K562 (cell line): ENCODE measurements at regions not wholly inside any gene's neighbourhood (a gene's known extent, or its start where the extent isn't known, plus 50 kb on each side); places are given as distances from the start of the nearest gene placed in this dataset.
A peak's percentile ranks its signal among the peaks of the same experiment; 100 is the strongest.

Experiments
- CC2D1A ChIP-seq: fragments of 450-650 bp; IDR thresholded peaks from 2 replicates; pipeline ENCODE4 v1.6.1; 2017; ENCODE audit warnings: mild to moderate bottlenecking
- CHD2 ChIP-seq: IDR thresholded peaks from 2 replicates; pipeline ENCODE4 v1.6.1; 2011; ENCODE audit warnings: low read depth, low read length
- CREB1 ChIP-seq, 2 experiments: sonication (generic) in 1 of 2; formaldehyde crosslinking in 1 of 2; IDR thresholded peaks; 2 replicates each; pipeline versions ENCODE4 v1.6.1 to v1.8.0; 2012 to 2022; ENCODE audit warnings: inconsistent platforms in 1 of 2, mild to moderate bottlenecking in 1 of 2, missing genetic modification reagents in 1 of 2, moderate library complexity in 1 of 2
- KLF16 ChIP-seq: IDR thresholded peaks from 2 replicates; pipeline ENCODE4 v1.6.1; 2016; ENCODE audit warnings: antibody characterized with exemption
- KLF6 ChIP-seq: fragments of 250-450 bp; sonication (Bioruptor Pico); IDR thresholded peaks from 2 replicates; pipeline ENCODE4 v1.4.0; 2020; ENCODE audit warnings: mild to moderate bottlenecking, moderate library complexity, borderline replicate concordance
- MAZ ChIP-seq, 2 experiments: fragments of 450-650 bp in 1 of 2; sonication (generic) in 1 of 2; formaldehyde crosslinking; IDR thresholded peaks in 1 of 2; conservative IDR thresholded peaks in 1 of 2; 2 replicates each; pipeline versions ENCODE4 v1.4.0 to v1.5.0; 2020; ENCODE audit warnings: mild to moderate bottlenecking in 1 of 2, missing genetic modification reagents in 1 of 2
- MYC ChIP-seq, 2 experiments: fragments of 250-450 bp in 1 of 2; sonication (Bioruptor Pico) in 1 of 2; IDR thresholded peaks; 2 replicates each; pipeline versions ENCODE4 v1.5.1 to v1.6.1; 2012 to 2021; ENCODE audit warnings: low read depth in 2 of 2, borderline replicate concordance in 1 of 2, improper control_type of control experiment in 1 of 2, low read length in 1 of 2, mild to moderate bottlenecking in 1 of 2, moderate library complexity in 1 of 2
- RCOR1 ChIP-seq, 2 experiments: IDR thresholded peaks; 2 replicates each; pipeline ENCODE4 v1.6.1; 2012; ENCODE audit warnings: low read depth in 2 of 2, low read length in 2 of 2, borderline replicate concordance in 1 of 2, improper control_type of control experiment in 1 of 2
- SMC3 ChIP-seq: conservative IDR thresholded peaks from 2 replicates; pipeline ENCODE4 v1.6.1; 2011; ENCODE audit warnings: low read depth, low read length, improper control_type of control experiment; ENCODE audit not compliant: insufficient read depth
- STAG1 ChIP-seq: sonication (generic); formaldehyde crosslinking; IDR thresholded peaks from 2 replicates; pipeline ENCODE4 v1.5.0; 2020; ENCODE audit warnings: missing genetic modification reagents, borderline replicate concordance
- XRCC5 ChIP-seq: fragments of 200-400 bp; formaldehyde crosslinking; IDR thresholded peaks from 2 replicates; pipeline ENCODE4 v1.6.1; 2017; ENCODE audit warnings: low read depth, mild to moderate bottlenecking, low read length
- ZKSCAN1 ChIP-seq: fragments of 150-350 bp; IDR thresholded peaks from 2 replicates; pipeline ENCODE4 v1.6.1; 2016; ENCODE audit warnings: low read depth, low read length
- TF ChIP-seq, protein P1 (sequence below), 3 experiments: IDR thresholded peaks in 2 of 3; conservative IDR thresholded peaks in 1 of 3; 2 replicates each; pipeline ENCODE4 v1.5.1; 2011 to 2012; ENCODE audit warnings: low read length in 3 of 3, mild to moderate bottlenecking in 3 of 3, control low read depth in 2 of 3, improper control_type of control experiment in 1 of 3, inconsistent platforms in 1 of 3, low read depth in 1 of 3, mixed read lengths in 1 of 3, moderate library complexity in 1 of 3; ENCODE audit not compliant: insufficient read depth in 2 of 3
- TF ChIP-seq, protein P2 (sequence below), 2 experiments: fragments of 450-650 bp; formaldehyde crosslinking in 1 of 2; IDR thresholded peaks; 2 replicates each; pipeline versions ENCODE4 v1.4.0 to v1.6.1; 2014 to 2020; ENCODE audit warnings: mild to moderate bottlenecking in 2 of 2, borderline replicate concordance in 1 of 2, low read depth in 1 of 2

DNA sequence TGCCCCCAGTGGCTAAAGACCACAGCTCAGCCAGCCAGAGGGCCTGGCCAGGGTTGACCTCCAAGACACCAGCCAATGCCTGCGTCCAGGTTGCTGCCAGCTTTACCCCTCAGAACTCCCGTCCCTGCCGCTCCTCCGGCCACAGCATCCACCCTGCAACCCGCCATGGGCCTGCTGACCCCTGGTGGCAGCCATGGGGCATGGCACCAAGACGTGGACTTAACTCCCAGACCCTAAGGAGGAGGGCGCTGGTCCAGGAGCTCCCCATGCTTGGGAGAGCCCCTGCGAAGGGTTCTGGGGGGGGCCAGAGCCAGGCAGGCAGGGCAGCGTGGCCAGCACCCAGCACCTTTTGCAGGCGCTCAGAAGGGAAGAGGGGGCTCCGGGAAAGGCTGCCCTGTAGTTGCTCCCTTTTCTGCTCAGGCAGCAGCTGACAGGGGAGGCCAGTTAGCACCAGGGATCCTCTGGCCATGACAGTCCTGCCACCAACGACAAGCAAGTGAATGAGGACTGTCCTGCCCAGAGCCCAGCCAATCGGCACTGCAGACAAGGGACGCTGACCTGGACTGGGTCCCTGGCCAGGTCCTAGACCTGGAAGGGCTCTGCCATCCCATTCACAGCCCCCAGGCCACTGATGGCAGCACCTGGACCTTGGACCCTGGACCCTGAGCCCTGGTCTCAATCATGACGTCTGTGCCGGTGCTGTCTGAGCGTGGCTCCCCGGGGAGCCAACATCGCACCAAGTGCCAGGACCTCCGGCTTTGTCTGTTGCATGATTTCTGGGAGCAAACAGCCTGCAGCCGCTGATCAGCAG, 246.2 kb downstream of the NPHP4 start (continued):
- TF ChIP-seq, protein P1, sequence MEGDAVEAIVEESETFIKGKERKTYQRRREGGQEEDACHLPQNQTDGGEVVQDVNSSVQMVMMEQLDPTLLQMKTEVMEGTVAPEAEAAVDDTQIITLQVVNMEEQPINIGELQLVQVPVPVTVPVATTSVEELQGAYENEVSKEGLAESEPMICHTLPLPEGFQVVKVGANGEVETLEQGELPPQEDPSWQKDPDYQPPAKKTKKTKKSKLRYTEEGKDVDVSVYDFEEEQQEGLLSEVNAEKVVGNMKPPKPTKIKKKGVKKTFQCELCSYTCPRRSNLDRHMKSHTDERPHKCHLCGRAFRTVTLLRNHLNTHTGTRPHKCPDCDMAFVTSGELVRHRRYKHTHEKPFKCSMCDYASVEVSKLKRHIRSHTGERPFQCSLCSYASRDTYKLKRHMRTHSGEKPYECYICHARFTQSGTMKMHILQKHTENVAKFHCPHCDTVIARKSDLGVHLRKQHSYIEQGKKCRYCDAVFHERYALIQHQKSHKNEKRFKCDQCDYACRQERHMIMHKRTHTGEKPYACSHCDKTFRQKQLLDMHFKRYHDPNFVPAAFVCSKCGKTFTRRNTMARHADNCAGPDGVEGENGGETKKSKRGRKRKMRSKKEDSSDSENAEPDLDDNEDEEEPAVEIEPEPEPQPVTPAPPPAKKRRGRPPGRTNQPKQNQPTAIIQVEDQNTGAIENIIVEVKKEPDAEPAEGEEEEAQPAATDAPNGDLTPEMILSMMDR (IDR thresholded peaks at IDR 0.05 in 2 of 3, conservative IDR thresholded peaks at IDR 0.05 in 1 of 3; ENCODE audit: insufficient read depth in 2 of 3, low read depth in 1 of 3, low read length in 3 of 3), result peak; percentile 97 to 98 (median 98)
- TF ChIP-seq MYC (IDR thresholded peaks at IDR 0.05; ENCODE audit: low read depth, low read length) (0 out of 2 replicates have a peak, but pooled peaks have one; percentile 20), MYC (CRISPR knock-in tag; IDR thresholded peaks at IDR 0.05; ENCODE audit: borderline replicate concordance, low read depth) (no peak), KLF16 (peak; percentile 26; the same call in 1 of the 2 replicates), CREB1 (IDR thresholded peaks at IDR 0.05) (0 out of 2 replicates have a peak, but pooled peaks have one; percentile 17), CREB1 (CRISPR knock-in tag; IDR thresholded peaks at IDR 0.05) (no peak), STAG1 (peak; percentile 82; the same call in 1 of the 2 replicates), RCOR1 (IDR thresholded peaks at IDR 0.05; ENCODE audit: borderline replicate concordance in 1 of 2, low read depth in 2 of 2, low read length in 2 of 2) (peak in 1 of 2 experiments; percentile 55; a peak in 2 of 4 replicates), CC2D1A (peak; percentile 65; the same call in 1 of the 2 replicates), KLF6 (CRISPR knock-in tag) (no peak), CHD2 (no peak), XRCC5 (peak; percentile 76; the same call in 1 of the 2 replicates), SMC3 (peak; percentile 96), ZKSCAN1 (peak; percentile 40; the same call in 1 of the 2 replicates), MAZ (CRISPR knock-in tag; conservative IDR thresholded peaks at IDR 0.05 in 1 of 2, IDR thresholded peaks at IDR 0.05 in 1 of 2) (peak in 1 of 2 experiments; percentile 38; a peak in 1 of 4 replicates)
- TF ChIP-seq, protein P2, sequence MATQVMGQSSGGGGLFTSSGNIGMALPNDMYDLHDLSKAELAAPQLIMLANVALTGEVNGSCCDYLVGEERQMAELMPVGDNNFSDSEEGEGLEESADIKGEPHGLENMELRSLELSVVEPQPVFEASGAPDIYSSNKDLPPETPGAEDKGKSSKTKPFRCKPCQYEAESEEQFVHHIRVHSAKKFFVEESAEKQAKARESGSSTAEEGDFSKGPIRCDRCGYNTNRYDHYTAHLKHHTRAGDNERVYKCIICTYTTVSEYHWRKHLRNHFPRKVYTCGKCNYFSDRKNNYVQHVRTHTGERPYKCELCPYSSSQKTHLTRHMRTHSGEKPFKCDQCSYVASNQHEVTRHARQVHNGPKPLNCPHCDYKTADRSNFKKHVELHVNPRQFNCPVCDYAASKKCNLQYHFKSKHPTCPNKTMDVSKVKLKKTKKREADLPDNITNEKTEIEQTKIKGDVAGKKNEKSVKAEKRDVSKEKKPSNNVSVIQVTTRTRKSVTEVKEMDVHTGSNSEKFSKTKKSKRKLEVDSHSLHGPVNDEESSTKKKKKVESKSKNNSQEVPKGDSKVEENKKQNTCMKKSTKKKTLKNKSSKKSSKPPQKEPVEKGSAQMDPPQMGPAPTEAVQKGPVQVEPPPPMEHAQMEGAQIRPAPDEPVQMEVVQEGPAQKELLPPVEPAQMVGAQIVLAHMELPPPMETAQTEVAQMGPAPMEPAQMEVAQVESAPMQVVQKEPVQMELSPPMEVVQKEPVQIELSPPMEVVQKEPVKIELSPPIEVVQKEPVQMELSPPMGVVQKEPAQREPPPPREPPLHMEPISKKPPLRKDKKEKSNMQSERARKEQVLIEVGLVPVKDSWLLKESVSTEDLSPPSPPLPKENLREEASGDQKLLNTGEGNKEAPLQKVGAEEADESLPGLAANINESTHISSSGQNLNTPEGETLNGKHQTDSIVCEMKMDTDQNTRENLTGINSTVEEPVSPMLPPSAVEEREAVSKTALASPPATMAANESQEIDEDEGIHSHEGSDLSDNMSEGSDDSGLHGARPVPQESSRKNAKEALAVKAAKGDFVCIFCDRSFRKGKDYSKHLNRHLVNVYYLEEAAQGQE (IDR thresholded peaks at IDR 0.05; ENCODE audit: borderline replicate concordance), result peak; percentile 82; the same call in 1 of the 2 replicates
- TF ChIP-seq, protein P2 (CRISPR knock-in tag; IDR thresholded peaks at IDR 0.05; ENCODE audit: low read depth), result no peak
